Fibroblast of villous mesenchyme (primary cell): ENCODE measurements at regions not wholly inside any gene's neighbourhood (a gene's known extent, or its start where the extent isn't known, plus 50 kb on each side); places are given as distances from the start of the nearest gene placed in this dataset.
"Not testable (repeated sequence)": the region's sequence is repeated elsewhere in the genome, so short reads cannot be mapped to it uniquely, and the experiment has no call there.

ENCODE experiments used
- DNase-seq: peaks from one replicate; pipeline ENCODE4 v3.0.0-alpha.2; 2010; ENCODE audit warnings: low read depth
- H3K4me3 ChIP-seq: 2 replicates; pipeline ENCODE4 v1.5.1; 2011; ENCODE audit warnings: low read depth, mild to moderate bottlenecking, low read length
- CTCF ChIP-seq: IDR thresholded peaks from 2 replicates; pipeline ENCODE4 v1.5.1; 2012; ENCODE audit warnings: low read depth, mild to moderate bottlenecking, low read length; ENCODE audit not compliant: insufficient read depth

DNA sequence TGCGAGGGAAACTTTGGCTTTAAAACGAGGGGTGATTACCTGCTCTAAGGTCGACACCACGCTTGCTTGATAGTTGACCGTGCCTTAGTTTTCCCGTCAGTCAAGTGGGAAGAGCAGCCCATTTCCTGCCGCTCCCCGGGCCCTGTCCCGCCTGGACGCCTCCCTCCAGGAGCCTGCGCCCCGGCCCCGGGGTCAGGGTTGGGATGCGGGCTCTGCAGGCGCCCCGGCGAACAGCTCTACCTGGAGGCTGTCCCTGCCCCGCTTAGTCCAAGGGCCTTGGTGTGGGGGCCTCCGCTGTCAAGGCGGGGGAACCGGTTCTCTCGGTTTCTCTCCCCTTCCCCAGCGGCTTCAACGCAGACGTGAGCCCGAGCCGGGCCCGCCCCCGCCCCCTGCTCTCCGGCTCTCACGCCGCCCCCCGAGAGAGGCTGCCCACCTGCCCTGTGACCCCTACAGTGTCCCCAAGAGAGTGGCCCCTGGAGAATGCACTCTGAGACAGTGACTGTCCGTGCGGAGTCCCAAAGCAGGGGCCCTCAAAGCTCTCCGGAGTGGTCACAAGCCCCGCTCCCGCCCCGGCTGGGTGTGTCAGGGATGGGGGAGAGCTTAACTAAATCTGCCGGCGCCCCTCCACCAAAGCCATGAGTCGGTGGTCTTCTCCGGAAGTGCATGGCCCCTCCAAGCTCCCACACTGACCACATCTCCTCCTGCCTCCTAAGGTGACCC is 117.4 kb upstream of the SMURF2 start:
- H3K4me3 ChIP-seq: no peak overlapping the region
- no peak for DNase-seq
- no peak for TF ChIP-seq CTCF

GRCh38 chr17:64779098-64779375 is 116.9 kb upstream of the SMURF2 start:
- not testable (repeated sequence) for H3K4me3 ChIP-seq, DNase-seq

- H3K4me3 ChIP-seq: peak overlapping the region; percentile 9
- DNase-seq: no peak
- no peak for TF ChIP-seq CTCF
Measured at GRCh38 chr17:64778240-64779097, 116.4 kb upstream of the SMURF2 start.

GRCh38 chr17:64777415-64778239 is 115.5 kb upstream of the SMURF2 start:
- no peak for TF ChIP-seq CTCF
- no peak for DNase-seq
- no peak overlapping the region for H3K4me3 ChIP-seq

DNA sequence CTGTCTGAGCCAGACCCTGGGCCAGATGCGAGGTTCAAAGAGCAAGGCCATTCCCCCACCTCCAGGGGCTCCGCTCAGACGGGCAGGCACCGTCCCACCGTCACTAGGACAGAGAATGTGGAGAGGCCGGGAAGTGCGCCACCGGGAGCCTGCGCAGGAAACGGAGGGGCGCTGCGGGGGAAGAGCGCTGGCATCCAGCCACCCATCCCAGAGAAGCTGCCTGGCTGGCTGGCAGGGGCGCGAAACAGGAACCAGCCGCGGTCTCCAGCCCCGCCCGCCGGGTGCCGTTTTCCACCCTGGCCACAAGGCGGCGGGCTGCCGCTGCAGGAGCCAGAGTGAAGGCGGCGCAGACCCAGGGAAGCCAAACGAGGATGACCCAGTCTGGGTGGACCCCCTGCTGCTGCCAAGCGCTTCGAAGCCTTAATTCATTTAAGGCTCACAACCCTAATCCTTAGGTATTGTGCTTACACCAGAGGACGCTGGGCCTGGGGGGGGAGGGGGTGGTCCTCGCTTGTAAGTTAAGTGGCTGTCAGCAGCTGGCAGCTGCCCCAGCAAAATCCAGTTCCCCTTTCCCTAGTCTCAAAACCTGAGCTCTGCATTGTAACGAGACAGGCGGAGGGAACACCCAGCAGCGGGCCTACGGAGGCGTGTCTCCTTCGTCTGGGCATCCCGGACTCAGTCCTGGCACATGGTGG is 114.8 kb upstream of the SMURF2 start:
- peak; percentile 73 for DNase-seq
- peak overlapping the region; percentile 29 for H3K4me3 ChIP-seq
- peak; percentile 84 for TF ChIP-seq CTCF

GRCh38 chr17:64775701-64776570 is 113.8 kb upstream of the SMURF2 start:
- TF ChIP-seq CTCF: no peak
- DNase-seq: no peak
- H3K4me3 ChIP-seq: no peak overlapping the region
